ENCODE measurements at regions not wholly inside any gene's neighbourhood (a gene's known extent, or its start where the extent isn't known, plus 50 kb on each side); places are given as distances from the start of the nearest gene placed in this dataset.

DNA sequence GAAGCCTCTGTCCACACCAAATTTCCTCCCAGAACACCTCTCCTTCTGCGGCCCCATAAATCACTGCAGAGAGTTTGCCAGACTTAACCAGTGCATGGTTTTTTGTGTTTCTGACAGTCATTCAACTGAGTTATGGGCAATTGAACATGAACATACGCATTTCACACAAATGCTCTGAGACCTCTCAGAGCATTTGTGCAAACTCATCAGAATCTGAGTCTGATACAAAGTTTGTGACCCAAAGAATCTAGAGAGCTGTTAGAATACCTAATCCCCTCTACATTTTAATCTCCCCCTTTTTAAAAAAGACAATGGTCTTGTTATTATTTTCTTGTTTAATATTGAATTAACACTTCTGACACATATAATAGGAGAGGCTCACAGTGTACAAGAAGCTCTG is 416.9 kb upstream of the SMARCA2 start:
- DNase-seq: no peak

GRCh38 chr9:1599961-1600360 is 415.2 kb upstream of the SMARCA2 start:
- no peak for DNase-seq

GRCh38 chr9:1604942-1605560 is 410.1 kb upstream of the SMARCA2 start:
- DNase-seq: peak; percentile 66

- no peak for DNase-seq
Observed at GRCh38 chr9:1606253-1606652, 408.9 kb upstream of the SMARCA2 start.

DNA sequence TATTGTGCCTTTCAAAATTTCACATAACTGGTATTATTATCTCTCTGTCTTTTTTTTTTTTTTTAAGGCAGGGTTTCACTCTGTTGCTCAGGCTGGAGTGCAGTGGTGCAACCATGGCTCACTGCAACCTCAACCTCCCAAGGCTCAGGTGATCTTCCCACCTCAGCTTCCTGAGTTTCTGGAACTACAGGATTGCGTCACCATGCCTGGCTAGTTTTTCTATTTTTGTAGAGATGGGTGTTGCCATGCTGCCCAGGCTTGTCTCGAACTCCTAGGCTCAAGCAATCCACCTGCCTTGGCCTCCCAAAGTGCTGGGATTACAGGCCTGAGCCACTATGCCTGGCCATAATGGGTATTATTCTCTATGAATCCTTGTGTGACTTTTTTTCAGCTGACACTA is 402.3 kb upstream of the SMARCA2 start:
- no peak for DNase-seq

DNA sequence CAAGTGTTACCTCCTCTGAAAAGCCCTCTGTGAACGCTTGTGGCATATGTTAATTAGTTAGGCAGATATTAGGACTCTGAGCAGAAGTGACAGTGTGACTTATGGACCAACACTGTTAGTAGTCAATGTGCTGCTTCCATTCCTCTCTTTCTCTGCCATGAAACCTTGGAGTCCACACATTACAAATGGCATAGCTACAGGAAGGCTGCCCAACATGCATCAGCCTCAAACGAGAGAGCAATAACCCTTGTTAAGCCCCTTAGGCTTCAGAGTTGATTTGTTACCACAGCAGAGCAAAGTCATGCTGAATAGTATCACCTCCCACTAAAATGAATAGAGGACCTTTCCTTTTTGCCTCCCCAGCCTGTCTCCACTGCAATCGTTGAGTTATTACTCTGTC is 397.7 kb upstream of the SMARCA2 start:
- no peak for DNase-seq

DNA sequence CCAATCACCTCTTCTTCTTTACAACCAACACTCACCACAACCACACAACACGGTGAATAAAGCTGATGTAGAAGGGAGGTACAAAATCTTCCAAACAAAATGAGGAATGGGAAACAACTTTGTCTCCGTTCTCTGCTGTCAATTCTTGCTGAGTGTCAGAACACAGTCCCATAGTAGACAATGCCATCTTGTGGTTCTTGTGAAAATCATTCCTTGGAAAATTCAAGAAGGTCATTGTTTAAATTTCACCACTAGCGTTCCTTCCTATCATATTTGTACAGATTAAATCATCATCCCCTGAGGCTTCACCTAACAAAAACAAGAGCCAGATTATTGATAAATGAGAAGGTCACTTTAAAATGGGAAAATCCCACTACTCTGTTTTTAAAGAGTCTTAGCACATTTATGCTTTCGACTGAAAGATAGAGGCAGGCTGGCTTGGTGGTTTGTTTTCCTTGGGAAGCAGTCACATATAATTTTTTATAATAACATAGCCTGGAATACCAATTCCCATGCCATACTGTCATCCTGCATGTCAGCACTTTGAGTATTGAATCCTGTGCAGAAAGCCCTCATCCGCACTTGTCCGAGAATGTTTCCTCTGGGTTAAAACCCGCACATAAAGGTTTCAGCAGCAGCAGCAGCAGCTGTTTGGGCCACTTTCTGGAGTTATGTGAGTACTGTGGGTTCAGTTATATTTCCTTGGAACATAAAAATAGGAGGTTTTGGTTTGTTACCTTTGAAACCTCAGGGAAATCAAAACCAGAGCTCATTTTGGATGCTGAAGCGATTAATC is 395.0 kb upstream of the SMARCA2 start:
- peak; percentile 34 for DNase-seq

DNA sequence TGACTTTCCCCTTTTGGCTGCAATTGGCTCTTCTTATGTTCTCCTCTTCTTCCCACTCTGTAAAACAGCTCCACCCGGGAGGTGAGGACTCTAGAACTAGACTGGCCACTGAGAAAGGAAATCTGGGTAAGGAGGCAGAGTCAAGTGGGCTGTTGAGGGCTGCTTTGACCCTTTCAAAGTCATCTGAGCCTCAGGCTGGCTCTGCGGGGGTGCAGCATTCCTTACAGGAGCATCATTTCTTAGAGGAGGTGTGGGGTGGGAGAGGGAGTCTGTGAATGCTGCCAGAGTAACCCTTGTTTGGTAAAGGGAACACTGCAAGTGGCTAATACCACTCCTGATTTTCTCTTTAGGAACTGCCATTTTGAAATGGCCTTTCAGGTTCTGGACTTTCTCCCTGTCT is 377.7 kb upstream of the SMARCA2 start:
- no peak for DNase-seq

DNA sequence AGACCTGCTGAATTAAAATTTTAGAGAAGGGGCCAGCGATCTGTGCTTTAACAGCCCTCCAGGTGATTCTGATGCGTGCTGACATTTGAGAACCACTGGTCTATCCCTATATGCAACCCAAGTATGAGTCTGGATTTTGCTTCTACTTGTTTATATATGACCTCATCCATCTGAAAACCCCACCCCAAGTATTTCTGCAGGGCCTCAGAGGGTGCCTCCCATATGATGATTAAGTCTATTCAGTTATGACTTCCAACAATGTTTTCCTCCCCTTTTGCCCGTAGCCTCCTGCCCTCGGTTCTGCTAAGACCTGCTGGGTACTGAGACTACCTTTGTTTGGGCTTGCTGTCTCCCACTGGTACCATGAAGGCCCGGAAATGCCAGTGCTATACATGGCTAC is 376.0 kb upstream of the SMARCA2 start:
- DNase-seq: no peak

DNA sequence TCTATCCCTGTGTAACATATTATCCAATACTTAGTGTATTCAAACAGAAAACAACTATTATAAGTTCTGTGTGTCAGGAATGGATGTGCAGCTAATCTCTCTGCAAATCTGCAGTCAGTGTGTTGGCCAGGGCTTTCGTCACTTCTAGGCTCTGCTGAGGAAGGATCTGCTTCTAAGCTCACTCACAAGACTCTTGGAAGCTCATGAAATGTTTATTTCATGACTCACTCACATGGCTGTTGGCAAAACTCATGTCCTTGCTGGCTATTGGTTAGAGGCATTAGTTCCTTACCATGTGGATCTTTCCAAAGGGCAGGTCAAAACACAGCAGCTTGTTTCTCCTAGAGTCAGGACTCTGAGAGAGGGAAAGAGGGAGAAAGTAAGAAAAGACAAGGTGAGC is 367.4 kb upstream of the SMARCA2 start:
- DNase-seq: no peak

DNA sequence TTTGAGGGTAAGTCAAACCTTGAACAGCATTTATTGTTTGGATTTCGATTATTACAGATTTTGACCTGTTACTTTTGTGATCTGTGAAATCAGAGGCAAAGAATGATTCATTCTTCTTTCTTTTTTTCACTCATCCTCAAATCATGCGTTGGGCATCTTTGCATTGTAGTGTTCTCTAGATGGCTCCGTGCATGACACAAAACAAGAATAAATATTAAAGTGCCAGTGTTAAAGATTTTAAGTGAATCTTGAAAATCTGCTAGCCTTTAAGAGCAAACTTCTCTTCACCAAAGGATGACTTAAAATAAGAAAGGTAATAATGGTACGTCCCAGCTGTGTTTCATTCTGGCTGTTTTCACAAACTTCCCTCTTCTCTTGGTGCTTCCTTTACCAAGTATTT is 361.9 kb upstream of the SMARCA2 start:
- no peak for DNase-seq

GRCh38 chr9:1658661-1659362 is 356.3 kb upstream of the SMARCA2 start:
- no peak for DNase-seq

GRCh38 chr9:1659363-1659690 is 355.8 kb upstream of the SMARCA2 start:
- no peak for DNase-seq

- DNase-seq: no peak
Observed at GRCh38 chr9:1668441-1668840, 346.7 kb upstream of the SMARCA2 start.

DNA sequence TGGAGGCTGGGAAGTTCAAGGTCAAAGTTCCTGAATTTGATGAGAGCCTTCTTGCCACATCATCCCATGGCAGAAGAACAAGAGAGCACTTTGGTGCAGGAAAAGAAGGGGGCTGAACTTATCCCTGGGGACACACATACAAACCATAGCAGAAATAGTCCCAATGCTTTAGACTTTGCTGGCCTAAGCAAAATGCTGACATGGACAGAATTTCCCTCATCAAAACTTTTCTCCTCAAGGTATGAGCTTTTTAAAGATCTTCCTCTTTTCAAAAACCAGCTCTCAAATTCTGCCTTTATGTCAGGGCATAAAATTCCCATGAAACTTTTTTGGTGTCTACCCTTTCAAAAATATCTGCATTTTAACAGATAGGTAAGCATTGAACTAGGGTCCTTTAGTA is 341.8 kb upstream of the SMARCA2 start:
- DNase-seq: no peak

DNA sequence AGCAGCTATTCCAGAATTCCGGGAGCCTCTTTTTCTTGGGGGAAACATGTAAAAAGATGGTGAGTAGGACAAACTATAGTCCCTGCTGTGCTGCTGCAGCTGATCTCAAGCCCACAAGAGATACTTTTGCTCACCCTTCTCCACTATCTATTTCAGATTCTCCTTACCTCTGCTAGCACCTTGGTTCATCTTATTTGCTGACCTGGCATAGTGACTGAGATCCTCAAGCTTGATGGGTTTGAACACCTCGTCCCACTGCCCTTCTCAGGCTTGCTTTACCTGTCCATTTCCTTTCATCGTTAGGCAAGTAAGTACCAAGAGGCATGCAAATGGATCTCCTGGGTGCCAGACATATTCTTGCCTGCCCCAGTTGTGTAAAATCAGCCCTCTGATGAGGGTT is 338.4 kb upstream of the SMARCA2 start:
- DNase-seq: no peak

GRCh38 chr9:1683951-1684350 is 331.2 kb upstream of the SMARCA2 start:
- DNase-seq: no peak

- no peak for DNase-seq
Observed at GRCh38 chr9:1698991-1699390, 316.2 kb upstream of the SMARCA2 start.

GRCh38 chr9:1701113-1701512 is 314.0 kb upstream of the SMARCA2 start:
- DNase-seq: no peak

DNA sequence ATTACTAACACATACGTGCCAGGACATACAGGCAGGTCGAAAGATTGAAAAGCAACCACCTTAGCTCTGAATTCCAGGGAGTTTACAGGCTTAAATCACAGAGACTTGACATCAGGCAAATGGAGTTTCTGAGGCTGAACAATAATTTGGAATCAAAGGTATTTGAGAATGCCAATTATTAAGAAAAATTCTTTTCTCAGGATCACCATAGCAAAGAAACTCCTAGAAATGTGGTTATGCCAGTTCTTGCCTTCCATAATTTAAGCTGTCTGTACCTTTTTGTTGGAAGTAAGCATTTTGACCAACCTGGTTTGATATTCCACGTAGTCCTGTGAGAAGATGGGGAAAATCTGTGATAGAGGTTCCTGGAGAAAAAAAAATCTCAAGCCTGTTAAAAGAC is 312.4 kb upstream of the SMARCA2 start:
- no peak for DNase-seq

DNA sequence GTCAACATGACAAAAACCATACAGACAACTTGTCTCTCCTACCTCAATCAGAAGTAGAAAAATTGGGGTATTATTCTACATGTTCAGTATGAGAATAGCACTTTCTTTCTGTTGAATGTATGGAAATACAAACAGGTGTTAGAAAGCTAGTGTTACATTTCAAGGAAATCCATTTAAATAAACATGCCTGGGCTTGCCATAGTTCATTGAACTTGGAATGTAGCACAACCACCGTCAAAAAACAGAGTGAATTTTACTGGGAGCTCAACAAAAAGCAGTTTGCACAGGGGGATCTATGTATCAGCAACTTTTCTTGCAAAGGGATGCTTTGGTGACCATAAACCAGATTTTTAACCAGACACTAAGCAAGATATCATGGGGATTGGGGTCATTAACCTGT is 307.9 kb upstream of the SMARCA2 start:
- DNase-seq: peak; percentile 86

GRCh38 chr9:1708219-1708618 is 306.9 kb upstream of the SMARCA2 start:
- peak; percentile 7 for DNase-seq

GRCh38 chr9:1709347-1709746 is 305.8 kb upstream of the SMARCA2 start:
- DNase-seq: peak; percentile 6

DNA sequence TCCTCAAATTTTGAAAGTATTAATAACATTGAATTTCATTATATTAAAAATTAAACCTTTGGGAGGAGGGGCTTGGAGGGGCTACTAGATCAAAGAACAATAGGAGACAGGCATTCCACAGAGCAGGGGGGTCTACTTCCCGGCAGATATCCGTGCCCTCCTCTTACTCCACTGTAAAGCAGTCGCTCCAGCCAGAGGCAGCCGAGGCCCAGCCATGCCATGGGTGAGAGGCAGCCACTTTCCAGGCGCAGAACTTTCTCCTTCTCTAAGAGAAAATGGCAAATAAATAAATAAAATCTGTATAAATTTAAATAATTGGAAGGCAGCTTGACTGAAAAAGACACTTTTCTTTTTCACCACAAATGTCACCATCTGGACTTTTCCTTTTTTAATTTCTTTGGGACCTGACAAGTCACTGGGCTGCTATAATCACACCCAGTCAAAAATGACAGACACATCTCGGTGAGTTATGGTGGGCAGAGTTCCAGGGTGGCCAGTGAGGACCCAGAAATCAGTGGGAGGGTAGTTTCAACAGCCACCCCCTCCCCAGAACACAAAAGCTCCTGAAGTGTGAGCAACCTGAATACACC is 302.2 kb upstream of the SMARCA2 start:
- DNase-seq: no peak

All from NCI-H1105 treated with DMSO at 0.1 percent for 48 hours (cell line).